ENCODE measurements at regions not wholly inside any gene's neighbourhood (a gene's known extent, or its start where the extent isn't known, plus 50 kb on each side); places are given as distances from the start of the nearest gene placed in this dataset.
"Not testable (repeated sequence)": the region's sequence is repeated elsewhere in the genome, so short reads cannot be mapped to it uniquely, and the experiment has no call there.

GRCh38 chr10:124320778-124321432 lies 97.8 kb downstream of the OAT start:
- H3K27ac ChIP-seq, result peak overlapping the region in 1 of 2 donors; percentile 77
- peak; percentile 65 for DNase-seq (ENCODE audit: low spot score)
- no peak for TF ChIP-seq CTCF (IDR thresholded peaks at IDR 0.05)
- no peak overlapping the region for H3K4me3 ChIP-seq

- DNase-seq (ENCODE audit: low spot score), result peak; percentile 80
- TF ChIP-seq CTCF (IDR thresholded peaks at IDR 0.05), result no peak
- Histone ChIP-seq H3K27ac (peak overlapping the region in 1 of 2 donors; percentile 77), H3K4me3 (no peak overlapping the region)
Measured at GRCh38 chr10:124319926-124320391, 98.8 kb downstream of the OAT start.

- not testable (repeated sequence) for H3K4me3 ChIP-seq; DNase-seq (ENCODE audit: low spot score)
- H3K27ac ChIP-seq, result peak overlapping the region in 1 of 2 donors; percentile 77
Measured at GRCh38 chr10:124319520-124319919, 99.2 kb downstream of the OAT start.

- no peak for TF ChIP-seq CTCF (IDR thresholded peaks at IDR 0.05)
- peak; percentile 38 for DNase-seq (ENCODE audit: low spot score)
- no peak overlapping the region for H3K4me3 ChIP-seq
- peak overlapping the region in 1 of 2 donors; percentile 57 for H3K27ac ChIP-seq
Measured at GRCh38 chr10:124318811-124319210, 99.9 kb downstream of the OAT start.

- Histone ChIP-seq H3K4me3 (no peak overlapping the region), H3K27ac (no peak overlapping the region)
- peak; percentile 66 for DNase-seq (ENCODE audit: low spot score)
- TF ChIP-seq CTCF (IDR thresholded peaks at IDR 0.05), result no peak
Measured at GRCh38 chr10:124318076-124318475, 100.6 kb downstream of the OAT start.

GRCh38 chr10:124316326-124316725 lies 102.4 kb downstream of the OAT start:
- TF ChIP-seq CTCF (IDR thresholded peaks at IDR 0.05), result no peak
- DNase-seq (ENCODE audit: low spot score), result no peak
- Histone ChIP-seq H3K27ac (no peak overlapping the region), H3K4me3 (no peak overlapping the region)

GRCh38 chr10:124315591-124316270 lies 103.0 kb downstream of the OAT start:
- DNase-seq (ENCODE audit: low spot score), result peak; percentile 12
- no peak overlapping the region for H3K27ac ChIP-seq
- TF ChIP-seq CTCF (IDR thresholded peaks at IDR 0.05), result no peak

More at GRCh38 chr10:124315591-124316270, 103.0 kb downstream of the OAT start:
- H3K4me3 ChIP-seq, result no peak overlapping the region

Data from coronary artery (tissue), 2 donors.